Gastroesophageal sphincter (tissue), 3 donors: ENCODE measurements at regions not wholly inside any gene's neighbourhood (a gene's known extent, or its start where the extent isn't known, plus 50 kb on each side); places are given as distances from the start of the nearest gene placed in this dataset.

ENCODE experiments used
- CTCF ChIP-seq, 4 experiments: fragments of 200-600 bp in 2 of 4; fragments of 450-650 bp in 2 of 4; sonication (generic) in 1 of 4; IDR thresholded peaks; one replicate each; pipeline ENCODE4 v1.5.1; 2017 to 2019; ENCODE audit warnings: antibody characterized with exemption in 4 of 4, mild to moderate bottlenecking in 2 of 4, moderate library complexity in 2 of 4
- EP300 ChIP-seq: sonication (generic); formaldehyde crosslinking; IDR thresholded peaks from one replicate; pipeline ENCODE4 v1.6.1; 2017; ENCODE audit warnings: antibody characterized with exemption, mild to moderate bottlenecking
- POLR2A ChIP-seq, 2 donors: fragments of 450-650 bp; IDR thresholded peaks; one replicate each; pipeline ENCODE4 v1.6.1; 2017; ENCODE audit warnings: antibody characterized with exemption in 2 of 2, mild to moderate bottlenecking in 2 of 2, moderate library complexity in 1 of 2

GRCh38 chr11:128215238-128215882, 372.0 kb downstream of the ETS1 start:
- TF ChIP-seq CTCF (IDR thresholded peaks at IDR 0.05) (no peak), EP300 (no peak), POLR2A (IDR thresholded peaks at IDR 0.05) (no peak)
